K562 (cell line): ENCODE measurements at regions not wholly inside any gene's neighbourhood (a gene's known extent, or its start where the extent isn't known, plus 50 kb on each side); places are given as distances from the start of the nearest gene placed in this dataset.

Experiments
- FOXA3 ChIP-seq, 2 experiments: fragments of 450-650 bp in 1 of 2; sonication (generic) in 1 of 2; formaldehyde crosslinking; IDR thresholded peaks in 1 of 2; conservative IDR thresholded peaks in 1 of 2; 2 replicates each; pipeline versions ENCODE4 v1.4.0 to v1.8.0; 2020 to 2022; ENCODE audit warnings: mild to moderate bottlenecking in 2 of 2, missing genetic modification reagents in 1 of 2
- MAX ChIP-seq: sonication (generic); formaldehyde crosslinking; IDR thresholded peaks from 2 replicates; pipeline ENCODE4 v1.9.0; 2022; ENCODE audit warnings: mild to moderate bottlenecking, missing genetic modification reagents
- NR2C2 ChIP-seq, 2 experiments: fragments of 200-800 bp in 1 of 2; sonication (Bioruptor generic) in 1 of 2; sonication (generic) in 1 of 2; formaldehyde crosslinking in 1 of 2; IDR thresholded peaks; 2 replicates each; pipeline versions ENCODE4 v1.6.1 to v1.8.0; 2016 to 2022; ENCODE audit warnings: mild to moderate bottlenecking in 1 of 2, missing compliant biosample characterization in 1 of 2, missing genetic modification characterization in 1 of 2, missing genetic modification reagents in 1 of 2
- SP2 ChIP-seq: IDR thresholded peaks from 2 replicates; pipeline ENCODE4 v1.6.1; 2011; ENCODE audit warnings: mild to moderate bottlenecking, low read depth, low read length, moderate library complexity; ENCODE audit not compliant: poor library complexity, severe bottlenecking; ENCODE audit errors: extremely low read depth

GRCh38 chr14:65333943-65334687, 78.4 kb upstream of the FUT8 start:
- TF ChIP-seq FOXA3 (CRISPR knock-in tag; conservative IDR thresholded peaks at IDR 0.05 in 1 of 2, IDR thresholded peaks at IDR 0.05 in 1 of 2), result no peak
- TF ChIP-seq SP2, result no peak
- TF ChIP-seq NR2C2 (CRISPR knock-in tag; IDR thresholded peaks at IDR 0.05), result no peak
- TF ChIP-seq NR2C2 (tag; IDR thresholded peaks at IDR 0.05), result no peak
- TF ChIP-seq MAX (CRISPR knock-in tag), result no peak
